SK-N-SH treated with all-trans-retinoic acid at 6 μM for 48 hours (cell line): ENCODE measurements at regions not wholly inside any gene's neighbourhood (a gene's known extent, or its start where the extent isn't known, plus 50 kb on each side); places are given as distances from the start of the nearest gene placed in this dataset.

Experiments used
- CREB5 ChIP-seq: fragments of 250-450 bp; sonication (Bioruptor Pico); IDR thresholded peaks from 2 replicates; pipeline ENCODE4 v1.5.1; 2020; ENCODE audit warnings: low read depth, mild to moderate bottlenecking, moderate library complexity
- CSDC2 ChIP-seq: fragments of 250-450 bp; sonication (Bioruptor Pico); IDR thresholded peaks from 2 replicates; pipeline ENCODE4 v1.5.0; 2020; ENCODE audit warnings: mild to moderate bottlenecking, moderate library complexity
- ESRRG ChIP-seq: fragments of 250-450 bp; sonication (Bioruptor Pico); IDR thresholded peaks from 2 replicates; pipeline ENCODE4 v1.6.1; 2021; ENCODE audit warnings: mild to moderate bottlenecking
- PATZ1 ChIP-seq: fragments of 250-450 bp; sonication (Bioruptor Pico); IDR thresholded peaks from 2 replicates; pipeline ENCODE4 v1.8.0; 2020; ENCODE audit warnings: mild to moderate bottlenecking, moderate library complexity, borderline replicate concordance
- SNAI2 ChIP-seq: fragments of 250-450 bp; sonication (Bioruptor Pico); IDR thresholded peaks from 2 replicates; pipeline ENCODE4 v1.5.0; 2020; ENCODE audit warnings: mild to moderate bottlenecking, moderate library complexity
- TCF4 ChIP-seq: fragments of 250-450 bp; sonication (Bioruptor Pico); IDR thresholded peaks from 2 replicates; pipeline ENCODE4 v1.8.0; 2021; ENCODE audit warnings: mild to moderate bottlenecking, moderate library complexity, borderline replicate concordance
- ZC3H10 ChIP-seq: fragments of 250-450 bp; sonication (Bioruptor Pico); IDR thresholded peaks from 2 replicates; pipeline ENCODE4 v1.5.1; 2021; ENCODE audit warnings: mild to moderate bottlenecking, moderate library complexity
- ZFP30 ChIP-seq: fragments of 450-650 bp; formaldehyde crosslinking; IDR thresholded peaks from 2 replicates; pipeline ENCODE4 v1.5.0; 2022; ENCODE audit warnings: mild to moderate bottlenecking, moderate library complexity
- ZNF565 ChIP-seq: fragments of 450-650 bp; formaldehyde crosslinking; conservative IDR thresholded peaks from 2 replicates; pipeline ENCODE4 v1.5.0; 2020; ENCODE audit warnings: low read depth, mild to moderate bottlenecking, moderate library complexity

GRCh38 chr17:79443026-79443425 is 167.8 kb downstream of the RBFOX3 start:
- TF ChIP-seq ZFP30 = no peak
- TF ChIP-seq ESRRG (CRISPR knock-in tag) = no peak
- TF ChIP-seq ZC3H10 (CRISPR knock-in tag) = no peak
- TF ChIP-seq SNAI2 (CRISPR knock-in tag) = no peak
- no peak for TF ChIP-seq ZNF565
- TF ChIP-seq CSDC2 (CRISPR knock-in tag) = no peak
- TF ChIP-seq TCF4 (CRISPR knock-in tag) = no peak
- TF ChIP-seq PATZ1 (CRISPR knock-in tag) = no peak
- no peak for TF ChIP-seq CREB5
